ENCODE measurements at regions not wholly inside any gene's neighbourhood (a gene's known extent, or its start where the extent isn't known, plus 50 kb on each side); places are given as distances from the start of the nearest gene placed in this dataset.

GRCh38 chr13:24012648-24013047 is 115.3 kb upstream of the C1QTNF9B start:
- DNase-seq = no peak

GRCh38 chr13:24013189-24013588 is 115.9 kb upstream of the C1QTNF9B start:
- DNase-seq = no peak

GRCh38 chr13:24016046-24016445 is 118.7 kb upstream of the C1QTNF9B start:
- DNase-seq = no peak

GRCh38 chr13:24022568-24022967 is 125.3 kb upstream of the C1QTNF9B start:
- DNase-seq = no peak

GRCh38 chr13:24023073-24023472 is 125.8 kb upstream of the C1QTNF9B start:
- DNase-seq = no peak

- no peak for DNase-seq
These were observed 130.2 kb upstream of the C1QTNF9B start for GRCh38 chr13:24027494-24027893.

GRCh38 chr13:24032252-24032651 is 128.3 kb upstream of the SPATA13 start:
- DNase-seq = no peak

- no peak for DNase-seq
These were observed 127.8 kb upstream of the SPATA13 start for GRCh38 chr13:24032674-24033073.

GRCh38 chr13:24033527-24034302 is 126.8 kb upstream of the SPATA13 start:
- DNase-seq = no peak

- no peak for DNase-seq
These were observed 125.1 kb upstream of the SPATA13 start for GRCh38 chr13:24035411-24035810.

GRCh38 chr13:24036115-24036514 is 124.4 kb upstream of the SPATA13 start:
- no peak for DNase-seq

GRCh38 chr13:24038405-24038804 is 122.1 kb upstream of the SPATA13 start:
- DNase-seq = no peak

- no peak for DNase-seq
These were observed 121.6 kb upstream of the SPATA13 start for GRCh38 chr13:24038841-24039330.

- DNase-seq = no peak
These were observed 120.7 kb upstream of the SPATA13 start for GRCh38 chr13:24039621-24040475.

- DNase-seq = no peak
These were observed 119.7 kb upstream of the SPATA13 start for GRCh38 chr13:24040835-24041234.

GRCh38 chr13:24041651-24042225 is 118.8 kb upstream of the SPATA13 start:
- DNase-seq = no peak

- DNase-seq = no peak
These were observed 117.6 kb upstream of the SPATA13 start for GRCh38 chr13:24042710-24043440.

- no peak for DNase-seq
These were observed 116.8 kb upstream of the SPATA13 start for GRCh38 chr13:24043590-24044350.

GRCh38 chr13:24045597-24045996 is 114.9 kb upstream of the SPATA13 start:
- DNase-seq = no peak

- DNase-seq = no peak
These were observed 110.2 kb upstream of the SPATA13 start for GRCh38 chr13:24050292-24050711.

GRCh38 chr13:24050796-24051715 is 109.5 kb upstream of the SPATA13 start:
- DNase-seq = no peak
